SK-N-SH (cell line): ENCODE measurements at regions not wholly inside any gene's neighbourhood (a gene's known extent, or its start where the extent isn't known, plus 50 kb on each side); places are given as distances from the start of the nearest gene placed in this dataset.

ENCODE experiments used
- CTCF ChIA-PET: fragments of 300-600, 350-600 bp; formaldehyde crosslinking; extraction: SDS; loops from one replicate; lab custom pipeline; 2021; lab: Yijun Ruan, JAX
- POLR2A ChIA-PET: fragments of 350-600 bp; sonication (Branson Sonifier 250); formaldehyde crosslinking; extraction: SDS; loops from one replicate; lab custom pipeline; 2020; ENCODE audit warnings: antibody characterized with exemption, inconsistent platforms; lab: Yijun Ruan, JAX
- DNase-seq: peaks from one replicate; pipeline ENCODE4 v3.0.0; 2012
- H2AFZ ChIP-seq: fragments of 200-600 bp; sonication (generic); 2 replicates; pipeline ENCODE4 v1.8.1; 2016; ENCODE audit warnings: antibody characterized with exemption, mild to moderate bottlenecking, low read depth
- H3F3A ChIP-seq: fragments of 200-600 bp; sonication (generic); replicated peaks from 2 replicates; pipeline ENCODE3; 2016; ENCODE audit warnings: antibody characterized with exemption, mild to moderate bottlenecking; ENCODE audit not compliant: insufficient read depth
- H3K27ac ChIP-seq, 2 experiments: fragments of 200-500 bp in 1 of 2; fragments of 200-600 bp in 1 of 2; sonication (Bioruptor generic) in 1 of 2; sonication (generic), shearing (Covaris generic) in 1 of 2; 2 replicates each; pipeline versions ENCODE4 v1.5.1 to v1.6.1; 2014 to 2016; ENCODE audit warnings: low read depth in 2 of 2, inconsistent platforms in 1 of 2, low read length in 1 of 2, mild to moderate bottlenecking in 1 of 2, mixed read lengths in 1 of 2
- H3K27me3 ChIP-seq: fragments of 200-600 bp; sonication (generic), shearing (Covaris generic); 2 replicates; pipeline ENCODE4 v1.6.1; 2016; ENCODE audit warnings: mixed run types; ENCODE audit not compliant: insufficient read depth
- H3K36me3 ChIP-seq, 2 experiments: fragments of 200-500 bp in 1 of 2; fragments of 200-600 bp in 1 of 2; sonication (Bioruptor generic) in 1 of 2; sonication (generic) in 1 of 2; replicated peaks in 1 of 2; 2 replicates each; pipeline versions ENCODE3 to v1.5.1; 2014 to 2016; ENCODE audit warnings: low read length in 1 of 2, mild to moderate bottlenecking in 1 of 2; ENCODE audit not compliant: insufficient read depth in 2 of 2, control insufficient read depth in 1 of 2
- H3K4me1 ChIP-seq, 2 experiments: fragments of 200-500 bp in 1 of 2; fragments of 200-600 bp in 1 of 2; sonication (Bioruptor generic) in 1 of 2; sonication (generic), shearing (Covaris generic) in 1 of 2; 2 replicates each; pipeline versions ENCODE4 v1.5.1 to v1.6.1; 2014 to 2016; ENCODE audit warnings: low read depth in 1 of 2, low read length in 1 of 2, mixed run types in 1 of 2; ENCODE audit not compliant: insufficient read depth in 2 of 2, control insufficient read depth in 1 of 2
- H3K4me2 ChIP-seq: fragments of 200-600 bp; sonication (generic), shearing (Covaris generic); 2 replicates; pipeline ENCODE4 v1.6.1; 2017; ENCODE audit warnings: mixed run types
- H3K4me3 ChIP-seq, 2 experiments: fragments of 200-500 bp in 1 of 2; fragments of 200-600 bp in 1 of 2; sonication (Bioruptor generic) in 1 of 2; sonication (generic), shearing (Covaris generic) in 1 of 2; 2 replicates each; pipeline versions ENCODE4 v1.5.1 to v1.8.1; 2014 to 2016; ENCODE audit warnings: low read depth in 2 of 2, inconsistent platforms in 1 of 2, low read length in 1 of 2, mild to moderate bottlenecking in 1 of 2, mixed read lengths in 1 of 2, moderate library complexity in 1 of 2
- H3K79me2 ChIP-seq: fragments of 200-600 bp; sonication (generic); 2 replicates; pipeline ENCODE4 v1.8.1; 2017; ENCODE audit warnings: mild to moderate bottlenecking; ENCODE audit not compliant: insufficient read depth
- H3K9ac ChIP-seq: fragments of 200-600 bp; sonication (generic); 2 replicates; pipeline ENCODE4 v1.6.1; 2017; ENCODE audit warnings: mixed run types
- H3K9me2 ChIP-seq: fragments of 200-600 bp; sonication (generic); 2 replicates; pipeline ENCODE4 v1.6.1; 2017; ENCODE audit warnings: mixed run types
- H3K9me3 ChIP-seq: fragments of 200-600 bp; sonication (generic); 2 replicates; pipeline ENCODE4 v1.6.1; 2017; ENCODE audit warnings: mixed run types, mild to moderate bottlenecking, moderate library complexity
- H4K20me1 ChIP-seq: fragments of 200-600 bp; sonication (generic); 2 replicates; pipeline ENCODE4 v1.6.1; 2017; ENCODE audit warnings: mild to moderate bottlenecking, mixed run types; ENCODE audit not compliant: insufficient read depth
- CTCF ChIP-seq: fragments of 200-600 bp; sonication (generic); IDR thresholded peaks from 2 replicates; pipeline ENCODE4 v1.6.1; 2017; ENCODE audit warnings: antibody characterized with exemption, mild to moderate bottlenecking, moderate library complexity
- FOXJ3 ChIP-seq: sonication (generic); formaldehyde crosslinking; IDR thresholded peaks from 2 replicates; pipeline ENCODE4 v1.5.1; 2020; ENCODE audit warnings: mild to moderate bottlenecking, missing genetic modification reagents
- FOXM1 ChIP-seq: IDR thresholded peaks from 2 replicates; pipeline ENCODE4 v1.4.0; 2012; ENCODE audit warnings: low read depth, mild to moderate bottlenecking
- GABPA ChIP-seq: IDR thresholded peaks from 2 replicates; pipeline ENCODE4 v1.4.0; 2012; ENCODE audit warnings: low read depth, mild to moderate bottlenecking
- JUND ChIP-seq: IDR thresholded peaks from 2 replicates; pipeline ENCODE4 v1.4.0; 2012
- NRF1 ChIP-seq: IDR thresholded peaks from 2 replicates; pipeline ENCODE4 v1.6.1; 2012; ENCODE audit warnings: low read depth, mild to moderate bottlenecking, low read length
- RXRA ChIP-seq: IDR thresholded peaks from 2 replicates; pipeline ENCODE4 v1.4.0; 2012; ENCODE audit warnings: low read depth, mild to moderate bottlenecking, borderline replicate concordance
- TCF12 ChIP-seq: IDR thresholded peaks from 2 replicates; pipeline ENCODE4 v1.4.0; 2012
- ZBTB33 ChIP-seq: IDR thresholded peaks from 2 replicates; pipeline ENCODE4 v1.4.0; 2012; ENCODE audit warnings: low read depth, borderline replicate concordance
- WGBS: methylation state at CpG from one replicate; pipeline ENCODE4 v1.1.6; 2017; ENCODE audit warnings: low lambda C conversion rate; 5-methylcytosine and 5-hydroxymethylcytosine counted together

- H3F3A ChIP-seq = no peaks in the 10 kb centered on the region
- POLR2A ChIA-PET = no interaction called here
- H3K9me3 ChIP-seq = no peaks in the 10 kb centered on the region
- peak; percentile 45 for TF ChIP-seq CTCF
- TF ChIP-seq RXRA = no peak
- no peak overlapping the region for H2AFZ ChIP-seq
- no peaks in the 10 kb centered on the region for H3K36me3 ChIP-seq
- no peaks in the 10 kb centered on the region for H3K9me2 ChIP-seq
- H3K4me1 ChIP-seq = no peaks in the 10 kb centered on the region
- H4K20me1 ChIP-seq = no peaks in the 10 kb centered on the region
- no peak for DNase-seq
- no peaks in the 10 kb centered on the region for H3K79me2 ChIP-seq
- no peaks in the 10 kb centered on the region for H3K27me3 ChIP-seq
- 0% methylated on average over 1 of the region's 2 CpGs for WGBS
- H3K4me2 ChIP-seq = no peak overlapping the region
- CTCF ChIA-PET = interaction anchor here (0.7 kb wide), 1 partner anchor 1239 kb away, joined by 3 read pairs; no protein-coding TSS in a partner anchor
- no peak overlapping the region for H3K9ac ChIP-seq
- H3K4me3 ChIP-seq = no peak overlapping the region
- H3K27ac ChIP-seq = no peak overlapping the region
Measured at GRCh38 chrX:125646195-125646594, 326.5 kb downstream of the TEX13C start.

GRCh38 chrX:125651426-125651825 is 331.8 kb downstream of the TEX13C start:
- POLR2A ChIA-PET = no interaction called here
- H4K20me1 ChIP-seq = no peaks in the 10 kb centered on the region
- DNase-seq = no peak
- no peak overlapping the region for H3K4me3 ChIP-seq
- H3K4me2 ChIP-seq = no peak overlapping the region
- TF ChIP-seq FOXM1 (no peak), CTCF (no peak), JUND (no peak), TCF12 (no peak), FOXJ3 (CRISPR knock-in tag) (no peak), ZBTB33 (no peak), GABPA (no peak), NRF1 (no peak)
- TF ChIP-seq, all 33 proteins: peak for 0
- Histone ChIP-seq H2AFZ (no peak overlapping the region), H3K27ac (no peak overlapping the region), H3K9me3 (no peaks in the 10 kb centered on the region), H3K9me2 (no peaks in the 10 kb centered on the region), H3K36me3 (no peaks in the 10 kb centered on the region), H3K27me3 (no peaks in the 10 kb centered on the region), H3K4me1 (no peaks in the 10 kb centered on the region), H3K9ac (no peak overlapping the region), H3F3A (no peaks in the 10 kb centered on the region), H3K79me2 (no peaks in the 10 kb centered on the region)
- WGBS = 0% methylated on average over 1 of the region's 1 CpG
- CTCF ChIA-PET = no interaction called here
